ENCODE measurements at regions not wholly inside any gene's neighbourhood (a gene's known extent, or its start where the extent isn't known, plus 50 kb on each side); places are given as distances from the start of the nearest gene placed in this dataset.

DNA sequence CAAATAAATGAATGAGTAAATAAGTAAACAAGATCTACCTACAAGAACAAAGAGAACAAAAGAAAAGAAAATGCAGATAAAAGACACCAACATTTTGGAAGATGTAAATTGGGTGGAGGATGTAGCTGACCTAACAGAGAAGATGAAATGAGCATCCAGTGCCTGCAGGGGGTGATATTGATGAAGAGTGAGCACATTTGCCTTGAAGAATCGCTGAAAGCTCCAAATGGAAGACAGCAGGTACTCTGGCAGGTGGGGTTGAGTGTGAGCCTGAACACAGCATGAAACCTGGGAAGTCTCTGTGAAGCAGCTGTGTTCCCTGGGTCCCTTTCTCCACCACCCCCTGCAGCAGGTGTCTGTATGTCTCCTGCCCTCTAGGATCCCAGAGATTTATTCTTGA is 125.6 kb downstream of the NXNL2 start:
- intact Hi-C loops (cut with DNase I, micrococcal nuclease): no loop called here
- ATAC-seq: no peak
- Histone ChIP-seq H3K36me3 (ENCODE audit: low read depth) (no peaks in the 10 kb centered on the region), H3K4me1 (ENCODE audit: low read depth) (no peaks in the 10 kb centered on the region), H3K4me3 (no peak overlapping the region), H3K9me3 (no peaks in the 10 kb centered on the region)
- TF ChIP-seq, protein P1, sequence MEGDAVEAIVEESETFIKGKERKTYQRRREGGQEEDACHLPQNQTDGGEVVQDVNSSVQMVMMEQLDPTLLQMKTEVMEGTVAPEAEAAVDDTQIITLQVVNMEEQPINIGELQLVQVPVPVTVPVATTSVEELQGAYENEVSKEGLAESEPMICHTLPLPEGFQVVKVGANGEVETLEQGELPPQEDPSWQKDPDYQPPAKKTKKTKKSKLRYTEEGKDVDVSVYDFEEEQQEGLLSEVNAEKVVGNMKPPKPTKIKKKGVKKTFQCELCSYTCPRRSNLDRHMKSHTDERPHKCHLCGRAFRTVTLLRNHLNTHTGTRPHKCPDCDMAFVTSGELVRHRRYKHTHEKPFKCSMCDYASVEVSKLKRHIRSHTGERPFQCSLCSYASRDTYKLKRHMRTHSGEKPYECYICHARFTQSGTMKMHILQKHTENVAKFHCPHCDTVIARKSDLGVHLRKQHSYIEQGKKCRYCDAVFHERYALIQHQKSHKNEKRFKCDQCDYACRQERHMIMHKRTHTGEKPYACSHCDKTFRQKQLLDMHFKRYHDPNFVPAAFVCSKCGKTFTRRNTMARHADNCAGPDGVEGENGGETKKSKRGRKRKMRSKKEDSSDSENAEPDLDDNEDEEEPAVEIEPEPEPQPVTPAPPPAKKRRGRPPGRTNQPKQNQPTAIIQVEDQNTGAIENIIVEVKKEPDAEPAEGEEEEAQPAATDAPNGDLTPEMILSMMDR (IDR thresholded peaks at IDR 0.05): no peak
- DNase-seq: no peak

DNA sequence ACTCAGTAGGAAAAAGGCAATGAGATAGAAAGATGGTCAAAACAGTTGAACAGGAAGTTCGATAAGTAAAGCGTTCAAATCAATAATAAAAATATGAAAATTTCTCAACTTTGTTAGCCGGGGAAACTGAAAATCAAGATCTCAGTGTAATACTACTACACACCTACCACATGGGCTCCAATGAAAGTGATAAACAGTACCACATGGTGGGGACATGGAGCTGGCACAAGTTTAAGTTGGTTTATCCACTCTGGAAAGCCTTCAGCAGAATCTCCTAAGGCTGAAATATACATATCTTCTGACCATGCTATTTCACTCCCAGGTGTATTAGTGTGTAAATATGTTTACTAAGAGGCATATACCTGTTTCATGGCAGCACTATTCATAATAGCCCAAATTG is 126.8 kb downstream of the NXNL2 start:
- DNase-seq (no peak), ATAC-seq (no peak)
- H3K4me3 ChIP-seq: no peak overlapping the region
- intact Hi-C loops (cut with DNase I, micrococcal nuclease): no loop called here
- H3K9me3 ChIP-seq: no peaks in the 10 kb centered on the region
- no peaks in the 10 kb centered on the region for H3K4me1 ChIP-seq (ENCODE audit: low read depth)
- no peaks in the 10 kb centered on the region for H3K36me3 ChIP-seq (ENCODE audit: low read depth)
- TF ChIP-seq, protein P1 (IDR thresholded peaks at IDR 0.05): no peak

DNA sequence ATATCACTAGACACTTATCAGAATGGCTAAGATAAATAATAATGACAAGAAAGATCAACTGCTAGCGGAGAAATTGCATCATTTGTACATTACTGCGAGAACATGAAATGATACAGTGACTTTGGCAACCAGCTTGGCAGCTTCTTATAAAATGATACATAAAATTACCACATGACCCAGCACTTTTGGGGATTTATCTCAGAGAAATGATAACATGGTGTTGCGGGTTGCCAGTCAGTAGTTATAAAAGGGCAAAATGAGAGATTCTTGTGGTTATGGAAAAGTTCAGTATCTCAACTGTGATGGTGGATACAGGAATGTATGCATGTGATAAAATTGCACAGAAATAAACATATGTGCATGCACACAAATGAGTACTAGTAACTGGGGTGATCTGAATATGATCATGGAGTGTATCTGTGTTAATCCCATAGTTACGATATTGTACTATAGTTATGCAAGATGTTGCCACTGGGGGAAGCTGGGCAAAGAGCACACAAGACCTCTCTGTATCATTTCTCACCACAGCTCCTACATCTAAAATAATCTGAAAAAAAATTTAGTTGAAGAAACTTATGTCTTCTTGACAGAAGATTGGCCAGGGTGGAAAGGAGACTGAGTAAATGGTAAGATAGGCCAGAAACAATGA is 128.9 kb downstream of the NXNL2 start:
- no peak for ATAC-seq
- no peak for DNase-seq
- Histone ChIP-seq H3K4me3 (no peak overlapping the region), H3K36me3 (ENCODE audit: low read depth) (no peaks in the 10 kb centered on the region), H3K4me1 (ENCODE audit: low read depth) (no peaks in the 10 kb centered on the region), H3K9me3 (no peaks in the 10 kb centered on the region)
- TF ChIP-seq, protein P1 (IDR thresholded peaks at IDR 0.05): no peak
- intact Hi-C loops (cut with DNase I, micrococcal nuclease): no loop called here

DNA sequence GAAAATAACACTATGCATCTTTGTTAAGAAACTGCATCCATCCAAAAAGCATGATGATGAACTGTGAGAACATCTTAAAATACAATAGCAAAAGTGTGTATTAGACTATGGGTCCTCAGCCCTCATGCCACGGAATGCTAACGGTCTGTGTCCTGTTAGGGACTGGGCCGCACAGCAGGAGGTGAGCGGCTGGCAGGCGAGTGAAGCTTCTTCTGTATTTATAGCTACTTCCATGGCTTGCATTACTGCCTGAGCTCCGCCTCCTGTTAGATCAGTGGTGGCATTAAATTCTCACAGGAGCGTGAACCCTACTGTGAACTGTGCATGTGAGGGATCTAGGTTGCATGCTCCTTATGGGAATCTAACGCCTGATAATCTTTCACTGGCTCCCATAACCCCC is 129.8 kb downstream of the NXNL2 start:
- ATAC-seq (no peak), DNase-seq (no peak)
- intact Hi-C loops (cut with DNase I, micrococcal nuclease): no loop called here
- TF ChIP-seq, protein P1 (IDR thresholded peaks at IDR 0.05): no peak
- Histone ChIP-seq H3K36me3 (ENCODE audit: low read depth) (no peaks in the 10 kb centered on the region), H3K4me1 (ENCODE audit: low read depth) (no peaks in the 10 kb centered on the region), H3K9me3 (no peaks in the 10 kb centered on the region), H3K4me3 (no peak overlapping the region)

DNA sequence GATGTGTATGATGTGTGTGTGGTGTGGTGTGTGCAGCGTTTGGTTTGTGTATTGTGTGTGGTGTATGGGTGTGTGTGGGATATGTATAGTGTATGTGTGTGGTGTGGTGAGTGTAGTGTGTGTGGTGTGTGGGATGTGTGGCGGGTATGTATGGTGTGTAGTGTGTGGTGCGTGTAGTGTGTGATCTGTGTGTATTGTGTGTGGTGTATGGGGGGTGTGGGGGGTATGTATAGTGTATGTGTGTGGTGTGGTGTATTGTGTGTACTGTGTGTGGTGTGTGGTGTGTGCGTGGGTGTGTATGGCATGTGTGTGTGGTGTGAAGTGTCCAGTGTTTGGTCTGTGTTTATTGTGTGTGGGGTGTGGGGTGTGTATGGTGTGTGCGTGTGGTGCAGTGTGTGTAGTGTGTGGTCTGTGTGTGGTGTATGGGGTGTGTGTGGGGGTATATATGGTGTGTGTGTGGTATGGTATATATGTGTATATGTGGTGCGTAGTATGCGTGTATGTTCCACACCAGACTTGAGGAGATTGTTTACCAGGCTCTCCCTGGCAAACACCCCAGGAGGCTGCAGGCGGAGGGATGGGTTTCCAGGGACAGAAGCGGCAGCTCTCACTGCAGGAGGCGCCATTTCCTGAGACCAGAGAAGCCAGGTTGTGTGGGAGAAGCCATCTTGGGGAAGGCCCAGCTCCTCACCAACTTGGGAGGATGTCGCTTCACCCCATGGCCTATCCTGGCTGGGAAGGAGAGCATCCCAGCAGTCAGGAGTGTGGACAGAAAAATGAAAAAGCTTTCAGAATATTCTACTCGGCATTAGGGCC is 138.1 kb downstream of the NXNL2 start:
- ATAC-seq (no peak), DNase-seq (no peak)
- no peak overlapping the region for H3K4me3 ChIP-seq
- intact Hi-C loops (cut with DNase I, micrococcal nuclease): no loop called here
- TF ChIP-seq, protein P1 (IDR thresholded peaks at IDR 0.05): no peak
- no peaks in the 10 kb centered on the region for H3K4me1 ChIP-seq (ENCODE audit: low read depth)
- no peaks in the 10 kb centered on the region for H3K9me3 ChIP-seq
- no peaks in the 10 kb centered on the region for H3K36me3 ChIP-seq (ENCODE audit: low read depth)

Measured in mucosa of descending colon (tissue), 3 donors.